NCI-H524 treated with DMSO at 0.1 percent for 48 hours (cell line): ENCODE measurements at regions not wholly inside any gene's neighbourhood (a gene's known extent, or its start where the extent isn't known, plus 50 kb on each side); places are given as distances from the start of the nearest gene placed in this dataset.
"Not testable (repeated sequence)": the region's sequence is repeated elsewhere in the genome, so short reads cannot be mapped to it uniquely, and the experiment has no call there.

ENCODE experiments used
- DNase-seq: peaks from one replicate; lab custom pipeline; 2025; lab: John Stamatoyannopoulos, UW

- DNase-seq: not testable (repeated sequence)
Measured at GRCh38 chr16:29199626-29200025, 206.9 kb downstream of the NPIPB11 start.

- no peak for DNase-seq
Measured at GRCh38 chr16:29198731-29199521, 207.6 kb downstream of the NPIPB11 start.

GRCh38 chr16:29198231-29198630 lies 208.3 kb downstream of the NPIPB11 start:
- DNase-seq: no peak

GRCh38 chr16:29197494-29198100 lies 208.9 kb downstream of the NPIPB11 start:
- DNase-seq: not testable (repeated sequence)

GRCh38 chr16:29196746-29197145 lies 209.8 kb downstream of the NPIPB11 start:
- DNase-seq: not testable (repeated sequence)

- not testable (repeated sequence) for DNase-seq
Measured at GRCh38 chr16:29195116-29195872, 210.4 kb downstream of the LAT start.

- not testable (repeated sequence) for DNase-seq
Measured at GRCh38 chr16:29194185-29194844, 209.5 kb downstream of the LAT start.

GRCh38 chr16:29193634-29194033 lies 208.8 kb downstream of the LAT start:
- not testable (repeated sequence) for DNase-seq

- not testable (repeated sequence) for DNase-seq
Measured at GRCh38 chr16:29193248-29193574, 208.4 kb downstream of the LAT start.

- no peak for DNase-seq
Measured at GRCh38 chr16:29192329-29193247, 207.7 kb downstream of the LAT start.

GRCh38 chr16:29191636-29192180 lies 206.9 kb downstream of the LAT start:
- not testable (repeated sequence) for DNase-seq

- DNase-seq: not testable (repeated sequence)
Measured at GRCh38 chr16:29190553-29191431, 205.9 kb downstream of the LAT start.

GRCh38 chr16:29188806-29189205 lies 204.0 kb downstream of the LAT start:
- DNase-seq: not testable (repeated sequence)

GRCh38 chr16:29186306-29187220 lies 201.7 kb downstream of the LAT start:
- not testable (repeated sequence) for DNase-seq

- DNase-seq: not testable (repeated sequence)
Measured at GRCh38 chr16:29185872-29186271, 201.0 kb downstream of the LAT start.

- not testable (repeated sequence) for DNase-seq
Measured at GRCh38 chr16:29184738-29185438, 200.0 kb downstream of the LAT start.

- DNase-seq: not testable (repeated sequence)
Measured at GRCh38 chr16:29182940-29183868, 198.4 kb downstream of the LAT start.
